ENCODE measurements at regions not wholly inside any gene's neighbourhood (a gene's known extent, or its start where the extent isn't known, plus 50 kb on each side); places are given as distances from the start of the nearest gene placed in this dataset.
"Not testable (repeated sequence)": the region's sequence is repeated elsewhere in the genome, so short reads cannot be mapped to it uniquely, and the experiment has no call there.

GRCh38 chr9:15372455-15372854 is 50.2 kb upstream of the SNAPC3 start:
- no peak for DNase-seq
- Histone ChIP-seq H3K4me3 (ENCODE audit: low read length in 2 of 2) (no peak overlapping the region), H3K27me3 (ENCODE audit: control insufficient read depth in 1 of 2, insufficient read depth in 2 of 2, low read length in 1 of 2) (no peaks in the 10 kb centered on the region), H3K4me1 (ENCODE audit: control insufficient read depth in 1 of 2, insufficient read depth in 2 of 2, low read length in 2 of 2) (no peaks in the 10 kb centered on the region), H3K36me3 (ENCODE audit: control insufficient read depth in 1 of 2, insufficient read depth in 2 of 2, low read length in 1 of 2) (no peaks in the 10 kb centered on the region), H3K9me3 (ENCODE audit: control insufficient read depth, low read length) (no peaks in the 10 kb centered on the region), H3K27ac (ENCODE audit: low read depth in 1 of 2, low read length in 2 of 2) (no peak overlapping the region)
- WGBS, 2 donors, result 92 to 97% methylated on average over 6 of the region's 6 CpGs
- no peak for ATAC-seq (ENCODE audit: low FRiP score)
- intact Hi-C loops (cut with DNase I), result loop anchor here in 1 of 2 donors (5.0 to 10.0 kb wide), 2 partner anchors 50 to 58 kb away; partner anchors contain the start of gene SNAPC3

- H3K27me3 ChIP-seq (ENCODE audit: control insufficient read depth in 1 of 2, insufficient read depth in 2 of 2, low read length in 1 of 2), result no peaks in the 10 kb centered on the region
- H3K4me1 ChIP-seq (ENCODE audit: control insufficient read depth in 1 of 2, insufficient read depth in 2 of 2, low read length in 2 of 2), result no peaks in the 10 kb centered on the region
- DNase-seq, result no peak
- no peaks in the 10 kb centered on the region for H3K36me3 ChIP-seq (ENCODE audit: control insufficient read depth in 1 of 2, insufficient read depth in 2 of 2, low read length in 1 of 2)
- intact Hi-C loops (cut with DNase I), result loop anchor here in 1 of 2 donors (5.0 to 10.0 kb wide), 2 partner anchors 51 to 57 kb away; partner anchors contain the start of gene SNAPC3
- WGBS, 2 donors, result 80 to 97% methylated on average over 6 of the region's 6 CpGs
- ATAC-seq (ENCODE audit: low FRiP score), result no peak
- H3K27ac ChIP-seq (ENCODE audit: low read depth in 1 of 2, low read length in 2 of 2), result no peak overlapping the region
- H3K9me3 ChIP-seq (ENCODE audit: control insufficient read depth, low read length), result no peaks in the 10 kb centered on the region
- H3K4me3 ChIP-seq (ENCODE audit: low read length in 2 of 2), result no peak overlapping the region
These were observed 51.2 kb upstream of the SNAPC3 start for GRCh38 chr9:15371448-15371845.

GRCh38 chr9:15370466-15371447 is 51.9 kb upstream of the SNAPC3 start:
- Histone ChIP-seq H3K36me3 (ENCODE audit: control insufficient read depth in 1 of 2, insufficient read depth in 2 of 2, low read length in 1 of 2) (no peaks in the 10 kb centered on the region), H3K9me3 (ENCODE audit: control insufficient read depth, low read length) (no peaks in the 10 kb centered on the region), H3K27ac (ENCODE audit: low read depth in 1 of 2, low read length in 2 of 2) (no peak overlapping the region), H3K4me3 (ENCODE audit: low read length in 2 of 2) (no peak overlapping the region), H3K27me3 (ENCODE audit: control insufficient read depth in 1 of 2, insufficient read depth in 2 of 2, low read length in 1 of 2) (no peaks in the 10 kb centered on the region), H3K4me1 (ENCODE audit: control insufficient read depth in 1 of 2, insufficient read depth in 2 of 2, low read length in 2 of 2) (no peaks in the 10 kb centered on the region)
- ATAC-seq (ENCODE audit: low FRiP score) (no peak), DNase-seq (no peak)
- 82 to 86% methylated on average over 15 of the region's 15 CpGs for WGBS, 2 donors
- intact Hi-C loops (cut with DNase I), result loop anchor here in 1 of 2 donors (5.0 to 10.0 kb wide), 2 partner anchors 52 to 56 kb away; partner anchors contain the start of gene SNAPC3

DNA sequence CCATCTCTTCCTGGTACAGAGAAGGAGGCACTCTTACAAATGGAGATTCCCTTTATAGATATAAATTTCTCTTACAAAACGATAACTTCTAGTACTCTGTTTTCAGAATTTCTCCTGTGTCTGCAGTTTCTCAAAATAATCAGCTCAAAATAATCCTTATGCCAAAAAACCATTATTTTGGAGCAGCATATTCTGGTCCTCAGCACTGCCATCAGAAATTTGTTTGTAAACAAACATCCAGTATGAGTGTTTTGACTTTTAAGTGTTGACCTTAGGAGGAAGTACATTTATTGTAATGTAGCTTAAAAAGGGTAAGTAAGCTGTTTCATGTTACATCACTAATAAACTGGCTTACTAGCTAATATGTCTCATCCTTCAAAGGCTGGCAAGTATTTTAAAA is 52.8 kb upstream of the SNAPC3 start:
- intact Hi-C loops (cut with DNase I), result loop anchor here in 1 of 2 donors (5.0 to 10.0 kb wide), 2 partner anchors 52 to 55 kb away; partner anchors contain the start of gene SNAPC3
- Histone ChIP-seq H3K36me3 (ENCODE audit: control insufficient read depth in 1 of 2, insufficient read depth in 2 of 2, low read length in 1 of 2) (no peaks in the 10 kb centered on the region), H3K27ac (ENCODE audit: low read depth in 1 of 2, low read length in 2 of 2) (no peak overlapping the region), H3K9me3 (ENCODE audit: control insufficient read depth, low read length) (no peaks in the 10 kb centered on the region), H3K27me3 (ENCODE audit: control insufficient read depth in 1 of 2, insufficient read depth in 2 of 2, low read length in 1 of 2) (no peaks in the 10 kb centered on the region), H3K4me1 (ENCODE audit: control insufficient read depth in 1 of 2, insufficient read depth in 2 of 2, low read length in 2 of 2) (no peaks in the 10 kb centered on the region), H3K4me3 (ENCODE audit: low read length in 2 of 2) (no peak overlapping the region)
- WGBS, 2 donors, result 71 to 76% methylated on average over 1 of the region's 1 CpG
- no peak for ATAC-seq (ENCODE audit: low FRiP score)
- DNase-seq, result no peak

GRCh38 chr9:15369238-15369637 is 53.4 kb upstream of the SNAPC3 start:
- DNase-seq (no peak), ATAC-seq (ENCODE audit: low FRiP score) (no peak)
- H3K36me3 ChIP-seq (ENCODE audit: control insufficient read depth in 1 of 2, insufficient read depth in 2 of 2, low read length in 1 of 2), result no peaks in the 10 kb centered on the region
- H3K4me1 ChIP-seq (ENCODE audit: control insufficient read depth in 1 of 2, insufficient read depth in 2 of 2, low read length in 2 of 2), result no peaks in the 10 kb centered on the region
- no peaks in the 10 kb centered on the region for H3K9me3 ChIP-seq (ENCODE audit: control insufficient read depth, low read length)
- H3K4me3 ChIP-seq (ENCODE audit: low read length in 2 of 2), result no peak overlapping the region
- intact Hi-C loops (cut with DNase I), result no loop called here
- H3K27ac ChIP-seq (ENCODE audit: low read depth in 1 of 2, low read length in 2 of 2), result no peak overlapping the region
- no peaks in the 10 kb centered on the region for H3K27me3 ChIP-seq (ENCODE audit: control insufficient read depth in 1 of 2, insufficient read depth in 2 of 2, low read length in 1 of 2)

DNA sequence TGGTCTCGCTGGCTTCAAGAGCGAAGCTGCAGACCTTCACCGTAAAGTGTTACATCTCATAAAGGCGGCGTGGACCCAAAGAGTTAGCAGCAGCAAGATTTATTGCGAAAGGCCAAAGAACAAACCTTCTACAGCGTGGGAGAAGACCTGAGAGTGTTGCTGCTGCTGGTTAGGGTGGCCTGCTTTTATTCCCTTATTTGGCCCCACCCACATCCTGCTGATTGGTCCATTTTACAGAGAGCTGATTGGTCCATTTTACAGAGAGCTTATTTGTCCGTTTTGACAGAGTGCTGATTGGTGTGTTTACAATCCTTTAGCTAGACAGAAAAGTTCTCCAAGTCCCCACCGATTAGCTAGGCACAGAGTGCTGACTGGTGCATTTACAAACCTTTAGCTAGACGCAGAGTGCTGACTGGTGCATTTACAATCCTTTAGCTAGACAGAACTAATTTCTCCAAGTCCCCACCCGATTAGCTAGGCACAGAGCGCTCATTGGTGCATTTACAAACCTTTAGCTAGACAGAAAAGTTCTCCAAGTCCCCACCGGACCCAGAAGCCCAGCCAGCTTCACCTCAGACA is 57.6 kb upstream of the SNAPC3 start:
- H3K27me3 ChIP-seq (ENCODE audit: control insufficient read depth in 1 of 2, insufficient read depth in 2 of 2, low read length in 1 of 2); H3K4me3 ChIP-seq (ENCODE audit: low read length in 2 of 2); ATAC-seq (ENCODE audit: low FRiP score); intact Hi-C loops (cut with DNase I); H3K9me3 ChIP-seq (ENCODE audit: control insufficient read depth, low read length); DNase-seq; H3K27ac ChIP-seq (ENCODE audit: low read depth in 1 of 2, low read length in 2 of 2); H3K36me3 ChIP-seq (ENCODE audit: control insufficient read depth in 1 of 2, insufficient read depth in 2 of 2, low read length in 1 of 2); H3K4me1 ChIP-seq (ENCODE audit: control insufficient read depth in 1 of 2, insufficient read depth in 2 of 2, low read length in 2 of 2): not testable (repeated sequence)
- WGBS, 2 donors, result 90 to 94% methylated on average over 13 of the region's 13 CpGs

GRCh38 chr9:15361737-15362136 is 54.7 kb upstream of the TTC39B start:
- DNase-seq (no peak), ATAC-seq (ENCODE audit: low FRiP score) (no peak)
- H3K27me3 ChIP-seq (ENCODE audit: control insufficient read depth in 1 of 2, insufficient read depth in 2 of 2, low read length in 1 of 2), result no peaks in the 10 kb centered on the region
- no peak overlapping the region for H3K27ac ChIP-seq (ENCODE audit: low read depth in 1 of 2, low read length in 2 of 2)
- no peaks in the 10 kb centered on the region for H3K4me1 ChIP-seq (ENCODE audit: control insufficient read depth in 1 of 2, insufficient read depth in 2 of 2, low read length in 2 of 2)
- 72 to 93% methylated on average over 2 of the region's 2 CpGs for WGBS, 2 donors
- intact Hi-C loops (cut with DNase I), result no loop called here
- H3K4me3 ChIP-seq (ENCODE audit: low read length in 2 of 2), result no peak overlapping the region
- no peaks in the 10 kb centered on the region for H3K36me3 ChIP-seq (ENCODE audit: control insufficient read depth in 1 of 2, insufficient read depth in 2 of 2, low read length in 1 of 2)
- H3K9me3 ChIP-seq (ENCODE audit: control insufficient read depth, low read length), result no peaks in the 10 kb centered on the region

GRCh38 chr9:15357050-15357653 is 50.1 kb upstream of the TTC39B start:
- no peak for DNase-seq
- no peaks in the 10 kb centered on the region for H3K36me3 ChIP-seq (ENCODE audit: control insufficient read depth in 1 of 2, insufficient read depth in 2 of 2, low read length in 1 of 2)
- 78 to 88% methylated on average over 4 of the region's 4 CpGs for WGBS, 2 donors
- intact Hi-C loops (cut with DNase I), result loop anchor here in 1 of 2 donors (5.0 kb wide), 1 partner anchor 60 kb away; no protein-coding TSS in a partner anchor
- H3K4me3 ChIP-seq (ENCODE audit: low read length in 2 of 2), result no peak overlapping the region
- no peaks in the 10 kb centered on the region for H3K27me3 ChIP-seq (ENCODE audit: control insufficient read depth in 1 of 2, insufficient read depth in 2 of 2, low read length in 1 of 2)
- H3K9me3 ChIP-seq (ENCODE audit: control insufficient read depth, low read length), result no peaks in the 10 kb centered on the region
- ATAC-seq (ENCODE audit: low FRiP score), result no peak
- H3K27ac ChIP-seq (ENCODE audit: low read depth in 1 of 2, low read length in 2 of 2), result no peak overlapping the region
- H3K4me1 ChIP-seq (ENCODE audit: control insufficient read depth in 1 of 2, insufficient read depth in 2 of 2, low read length in 2 of 2), result no peaks in the 10 kb centered on the region
